HUDEP-2 (cell line): ENCODE measurements at regions not wholly inside any gene's neighbourhood (a gene's known extent, or its start where the extent isn't known, plus 50 kb on each side); places are given as distances from the start of the nearest gene placed in this dataset.

Experiments used
- DNase-seq, 76 experiments: peaks; one replicate each; lab custom pipeline; 2025; ENCODE audit not compliant: unreplicated experiment in 76 of 76; lab: John Stamatoyannopoulos, UW

- no peak for DNase-seq
Measured at GRCh38 chr4:166460769-166461550, 587.9 kb downstream of the TLL1 start.

DNA sequence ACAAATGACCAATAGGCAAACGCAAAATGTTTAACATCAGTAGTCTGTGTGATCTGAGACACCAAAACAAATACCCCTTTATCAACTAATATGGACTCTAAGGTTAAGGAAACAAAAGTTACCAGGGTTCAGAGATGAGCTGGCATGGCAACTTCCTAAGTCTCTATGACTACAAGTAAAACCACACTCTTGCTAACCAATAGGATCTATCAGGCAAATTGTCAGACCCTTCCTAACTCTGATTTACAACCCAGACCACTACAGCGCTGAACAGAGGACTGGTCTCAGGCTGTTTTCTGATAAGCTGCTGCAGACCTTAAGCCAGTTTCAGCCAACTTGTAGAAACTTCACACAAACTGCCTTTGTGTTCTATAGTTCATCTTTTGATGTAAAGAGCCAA is 608.0 kb downstream of the TLL1 start:
- DNase-seq, result no peak

GRCh38 chr4:166481739-166482138 is 608.7 kb downstream of the TLL1 start:
- no peak for DNase-seq

DNA sequence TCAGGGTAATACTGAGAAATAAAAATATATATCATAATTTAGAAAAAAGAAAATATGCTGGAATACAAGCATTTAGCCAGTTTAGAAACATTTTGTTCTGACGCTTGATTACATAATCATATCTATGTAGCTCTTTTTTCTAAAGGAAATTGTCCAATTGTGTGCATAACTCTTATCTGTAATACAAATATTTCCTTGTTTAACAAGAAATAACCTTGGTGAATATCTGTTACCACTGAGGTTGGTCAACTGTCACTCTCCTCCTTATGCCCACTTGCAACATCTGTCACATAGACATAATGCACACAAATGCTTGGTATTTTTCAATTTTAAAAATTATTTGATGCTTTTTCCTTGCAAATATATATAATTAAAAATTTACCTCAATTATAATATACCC is 609.7 kb downstream of the TLL1 start:
- DNase-seq, result no peak

GRCh38 chr4:166491635-166492034 is 618.6 kb downstream of the TLL1 start:
- no peak for DNase-seq

- DNase-seq, result no peak
Measured at GRCh38 chr4:166493924-166494345, 620.9 kb downstream of the TLL1 start.

DNA sequence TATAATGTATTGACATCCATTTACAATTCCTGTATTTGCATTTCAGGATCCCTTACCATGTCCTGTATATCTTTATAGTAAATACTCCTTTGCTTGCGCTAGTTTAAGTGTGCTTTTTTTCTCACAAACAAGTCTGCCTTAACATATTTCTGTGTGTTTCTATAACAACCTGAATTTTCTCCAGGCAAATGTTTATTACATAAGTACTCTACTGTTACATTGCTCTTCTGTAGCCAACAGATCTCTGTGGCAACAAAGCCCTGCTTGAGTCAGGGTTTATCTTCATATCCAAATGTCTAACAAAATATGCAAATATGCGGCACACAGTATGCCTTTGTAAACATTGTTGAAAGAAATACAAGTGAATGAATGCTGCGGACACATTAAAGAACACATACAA is 625.5 kb downstream of the TLL1 start:
- DNase-seq, result no peak

- DNase-seq, result no peak
Measured at GRCh38 chr4:166499820-166500219, 626.8 kb downstream of the TLL1 start.

DNA sequence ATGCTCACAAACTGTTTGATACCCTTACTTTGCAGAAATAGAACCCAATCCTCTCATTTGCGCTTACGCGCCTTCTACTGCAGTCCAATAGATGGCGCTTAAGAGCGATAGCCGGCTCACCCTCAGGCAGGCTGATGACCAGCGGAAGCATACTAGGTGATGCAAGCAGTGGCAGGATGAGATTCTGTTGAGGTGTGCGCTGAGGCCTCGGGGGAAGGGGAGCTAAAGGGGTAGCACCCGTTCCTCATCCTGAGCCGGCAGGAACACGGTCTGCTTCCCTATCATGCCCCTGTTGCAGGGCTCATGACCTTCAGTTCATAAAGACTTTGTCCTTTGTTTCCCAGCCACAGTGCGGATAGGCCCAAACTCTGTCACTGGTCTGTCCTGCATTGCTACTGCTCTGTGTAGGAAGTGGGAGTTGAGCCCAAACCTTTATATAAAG is 628.9 kb downstream of the TLL1 start:
- DNase-seq, result peak in 15 of 76 experiments; percentile 0 to 21 (median 2)

GRCh38 chr4:166502660-166503059 is 629.6 kb downstream of the TLL1 start:
- no peak for DNase-seq

DNA sequence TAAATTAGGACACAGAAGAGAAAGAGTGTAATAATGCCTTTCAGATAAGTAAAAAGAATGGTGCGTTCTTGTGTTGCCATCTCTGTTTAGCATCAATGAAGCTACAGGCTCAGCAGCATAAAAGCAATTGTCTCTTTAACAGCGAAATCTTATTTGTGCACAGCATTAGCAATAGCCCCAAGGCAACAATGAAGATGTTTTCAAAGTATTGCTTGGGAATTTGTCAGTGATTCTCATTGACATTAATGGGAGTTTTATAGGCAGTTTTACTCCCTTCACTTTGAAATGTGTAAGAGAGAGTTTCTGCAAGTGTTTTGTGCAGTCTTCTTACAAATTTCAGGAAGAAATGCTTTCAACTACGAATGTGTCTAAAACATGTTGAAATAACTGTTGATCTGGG is 633.0 kb downstream of the TLL1 start:
- DNase-seq, result no peak

DNA sequence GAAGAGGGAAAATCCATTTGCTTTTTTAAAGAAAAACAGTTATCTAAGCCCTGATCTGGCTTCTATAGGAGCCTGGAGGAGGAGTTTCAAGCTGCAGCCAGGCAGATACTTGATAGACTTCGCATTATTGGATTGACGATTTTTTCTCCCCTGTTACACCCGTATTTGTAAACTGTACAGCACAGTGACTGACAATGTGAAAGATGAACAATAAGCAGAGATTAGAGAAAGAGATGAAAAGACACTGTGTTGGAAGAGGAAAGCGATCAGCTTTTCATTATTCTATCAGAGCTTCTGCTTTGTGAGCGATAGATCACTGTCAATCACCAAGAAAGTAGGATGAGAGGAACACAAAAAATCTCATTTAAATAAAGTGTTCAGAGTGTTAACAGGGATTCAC is 639.2 kb downstream of the TLL1 start:
- no peak for DNase-seq

DNA sequence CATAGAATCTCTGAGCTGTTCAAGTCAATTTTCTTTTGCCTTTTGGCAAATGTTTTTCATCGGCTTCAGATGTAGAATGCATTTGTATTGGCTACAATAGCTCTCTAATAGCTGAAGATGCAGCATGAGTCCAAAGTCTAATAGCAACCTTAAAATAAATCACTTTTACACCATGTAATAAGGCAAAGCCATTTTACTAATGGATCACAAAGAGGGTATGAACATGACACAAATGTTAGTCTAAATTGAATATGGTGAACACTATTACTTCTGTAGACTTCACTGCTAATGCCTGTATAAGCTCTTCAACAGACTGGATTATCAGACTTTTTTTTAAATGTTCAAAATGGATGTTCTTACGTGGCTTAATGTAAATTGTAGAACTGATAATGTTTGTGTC is 645.3 kb downstream of the TLL1 start:
- no peak for DNase-seq

DNA sequence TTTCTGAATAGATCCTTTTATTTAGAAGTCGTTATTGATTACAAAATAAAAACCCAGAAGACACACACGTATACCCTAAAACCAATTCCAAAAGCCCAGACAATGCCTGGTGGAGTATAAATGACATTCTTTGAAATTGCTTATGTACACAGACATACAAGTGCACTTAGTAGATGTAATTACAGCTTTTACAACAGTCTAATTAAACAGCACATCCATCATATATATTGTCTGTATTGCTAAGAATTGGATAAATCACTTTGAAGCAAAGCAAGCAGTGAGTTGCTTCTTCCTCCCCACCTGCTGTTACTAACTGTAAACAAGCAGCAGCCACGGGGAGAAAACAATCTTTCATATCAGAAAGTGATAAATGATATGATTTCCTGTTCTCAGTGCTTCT is 645.7 kb downstream of the TLL1 start:
- DNase-seq, result no peak

GRCh38 chr4:166519774-166520173 is 646.7 kb downstream of the TLL1 start:
- no peak for DNase-seq

- DNase-seq, result no peak
Measured at GRCh38 chr4:166527500-166527899, 654.5 kb downstream of the TLL1 start.

DNA sequence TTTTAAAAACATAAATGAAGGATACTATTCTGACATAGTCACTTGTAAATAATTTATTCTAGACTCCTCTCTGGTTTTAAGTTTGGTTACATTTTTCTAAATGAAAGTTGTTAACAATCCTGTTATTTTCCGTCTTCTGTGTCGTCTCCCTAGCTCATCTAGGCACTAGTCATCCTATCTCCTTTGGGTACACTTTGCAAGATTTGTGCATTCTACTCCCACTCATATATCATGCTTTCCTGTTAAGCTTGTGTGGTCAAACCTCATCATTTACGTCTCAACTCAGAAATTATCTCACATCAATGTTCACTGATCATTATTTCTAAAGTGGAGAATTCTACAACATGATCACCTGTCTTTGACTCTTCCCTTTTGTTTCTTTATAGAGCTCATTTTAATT is 658.7 kb downstream of the TLL1 start:
- no peak for DNase-seq

DNA sequence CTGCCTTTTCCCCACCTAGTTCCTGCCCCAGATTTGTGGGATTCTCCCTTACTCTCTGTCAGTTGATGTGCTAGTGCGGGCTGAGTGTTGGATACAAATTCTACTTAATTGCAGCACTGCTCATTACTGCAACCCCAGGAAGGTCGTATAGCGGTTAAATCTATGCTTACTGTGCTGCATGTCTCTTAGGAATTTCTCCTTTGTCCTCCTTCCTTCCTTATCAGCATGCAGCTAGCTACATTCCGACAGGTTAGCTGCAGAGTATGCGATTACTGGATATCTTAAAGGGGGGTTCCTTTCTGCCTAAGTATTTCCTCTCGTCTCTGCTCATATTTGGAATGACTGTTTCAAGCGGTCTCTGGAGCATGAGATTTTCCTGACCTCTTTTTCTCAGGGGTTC is 662.8 kb downstream of the TLL1 start:
- no peak for DNase-seq

DNA sequence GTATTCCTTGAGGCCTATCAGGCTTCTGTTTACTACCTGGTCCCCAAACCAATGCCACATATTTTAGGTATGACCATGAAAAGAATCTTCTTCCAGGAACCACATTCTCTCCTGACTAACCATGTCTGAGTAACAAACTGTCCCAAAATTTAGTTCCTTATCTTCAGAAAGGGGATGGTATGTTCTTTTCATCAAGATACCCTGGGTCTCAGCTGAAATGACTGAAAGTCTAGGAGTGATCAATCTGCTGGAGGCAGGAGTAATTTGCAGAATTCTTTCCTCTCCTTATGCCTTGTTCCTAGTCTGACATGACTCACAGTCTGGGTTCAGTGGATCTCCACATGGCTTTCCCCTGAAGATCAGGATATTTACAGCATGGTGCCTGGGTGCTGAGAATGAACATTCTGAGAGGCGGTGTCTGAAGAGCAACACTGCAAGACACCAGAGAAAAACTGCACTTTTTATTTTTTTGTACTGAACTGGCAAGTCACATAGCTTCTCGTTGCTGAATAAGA is 665.5 kb downstream of the TLL1 start:
- no peak for DNase-seq

DNA sequence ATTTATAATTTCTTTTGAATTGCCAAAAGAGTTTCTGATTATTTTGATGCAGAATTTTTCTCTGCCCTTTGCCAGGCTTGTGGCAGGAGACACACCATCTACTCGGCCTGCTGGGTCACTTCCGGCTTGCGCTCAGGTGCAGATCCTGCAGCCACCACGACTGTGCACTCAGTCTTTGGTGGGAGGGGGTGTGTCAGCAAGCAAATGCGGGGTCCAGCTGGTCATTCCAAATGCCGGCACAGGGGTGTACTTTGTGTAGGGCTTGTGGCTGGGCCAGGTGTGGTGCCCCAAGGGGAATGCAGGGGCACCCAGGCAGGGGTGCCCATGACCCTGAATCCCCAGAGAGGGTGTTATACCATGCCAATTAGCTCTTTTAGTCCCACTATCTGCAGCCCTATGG is 673.0 kb downstream of the TLL1 start:
- no peak for DNase-seq

- no peak for DNase-seq
Measured at GRCh38 chr4:166577639-166578038, 656.7 kb downstream of the SPOCK3 start.

DNA sequence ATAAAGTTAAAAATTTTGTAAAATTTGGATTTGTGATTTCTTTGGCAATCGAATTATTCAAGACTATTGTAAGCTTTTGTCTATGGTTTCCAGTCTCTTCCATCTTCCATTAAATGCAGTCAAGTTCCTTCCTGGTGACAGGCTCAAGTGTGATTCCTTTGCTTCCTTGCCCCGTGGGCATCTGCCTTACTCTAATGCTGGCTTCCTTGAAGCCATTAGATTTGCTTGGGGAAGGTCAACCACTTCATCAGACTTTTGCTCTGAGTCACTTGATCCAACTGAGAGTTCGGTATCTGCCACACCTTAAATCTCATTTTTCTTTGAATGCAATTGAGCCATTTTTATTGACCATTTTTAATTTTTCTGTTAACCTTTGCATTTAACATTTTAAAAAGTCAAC is 648.8 kb downstream of the SPOCK3 start:
- no peak for DNase-seq
